HepG2 (cell line): ENCODE measurements at regions not wholly inside any gene's neighbourhood (a gene's known extent, or its start where the extent isn't known, plus 50 kb on each side); places are given as distances from the start of the nearest gene placed in this dataset.

Source experiments
- CREB3 ChIP-seq: sonication (generic); formaldehyde crosslinking; IDR thresholded peaks from 2 replicates; pipeline ENCODE4 v1.5.0; 2020; ENCODE audit warnings: missing genetic modification reagents
- EEA1 ChIP-seq: sonication (generic); formaldehyde crosslinking; IDR thresholded peaks from 2 replicates; pipeline ENCODE4 v1.5.1; 2020; ENCODE audit warnings: mild to moderate bottlenecking, missing genetic modification reagents, borderline replicate concordance
- ETV6 ChIP-seq: sonication (generic); formaldehyde crosslinking; conservative IDR thresholded peaks from 2 replicates; pipeline ENCODE4 v1.4.0; 2020; ENCODE audit warnings: missing genetic modification reagents
- FOXJ3 ChIP-seq: sonication (generic); formaldehyde crosslinking; IDR thresholded peaks from 2 replicates; pipeline ENCODE4 v1.4.0; 2020; ENCODE audit warnings: missing genetic modification reagents, mild to moderate bottlenecking, borderline replicate concordance
- PATZ1 ChIP-seq: sonication (generic); formaldehyde crosslinking; IDR thresholded peaks from 2 replicates; pipeline ENCODE4 v1.4.0; 2020; ENCODE audit warnings: missing genetic modification reagents
- SOX6 ChIP-seq, 2 experiments: fragments of 450-650 bp in 1 of 2; sonication (generic) in 1 of 2; formaldehyde crosslinking in 1 of 2; IDR thresholded peaks; 2 replicates each; pipeline versions ENCODE4 v1.4.0 to v1.6.1; 2017 to 2020; ENCODE audit warnings: antibody characterized with exemption in 1 of 2, mild to moderate bottlenecking in 1 of 2, missing genetic modification reagents in 1 of 2
- THAP11 ChIP-seq: IDR thresholded peaks from 2 replicates; pipeline ENCODE4 v1.6.1; 2016; ENCODE audit warnings: missing biosample characterization, missing genetic modification reagents
- ZBTB3 ChIP-seq: sonication (generic); formaldehyde crosslinking; IDR thresholded peaks from 2 replicates; pipeline ENCODE4 v1.4.0; 2020; ENCODE audit warnings: low read depth, mild to moderate bottlenecking, moderate library complexity, missing genetic modification reagents, borderline replicate concordance
- ZMYM4 ChIP-seq: sonication (generic); formaldehyde crosslinking; IDR thresholded peaks from 2 replicates; pipeline ENCODE4 v1.8.1; 2023; ENCODE audit warnings: mild to moderate bottlenecking, missing genetic modification reagents
- ZNF614 ChIP-seq: IDR thresholded peaks from 2 replicates; pipeline ENCODE4 v1.6.1; 2018; ENCODE audit warnings: missing biosample characterization, missing genetic modification reagents, inconsistent platforms, borderline replicate concordance
- ZNF780A ChIP-seq: sonication (generic); formaldehyde crosslinking; IDR thresholded peaks from 2 replicates; pipeline ENCODE4 v1.8.0; 2022; ENCODE audit warnings: mild to moderate bottlenecking, missing genetic modification reagents, moderate library complexity
- TF ChIP-seq, protein P1 (sequence below): sonication (generic); formaldehyde crosslinking; IDR thresholded peaks from 2 replicates; pipeline ENCODE4 v1.8.0; 2022; ENCODE audit warnings: missing genetic modification reagents, low read depth, mild to moderate bottlenecking, borderline replicate concordance
- TF ChIP-seq, protein P2 (sequence below): IDR thresholded peaks from 2 replicates; pipeline ENCODE4 v1.6.1; 2012; ENCODE audit warnings: inconsistent platforms
- TF ChIP-seq, protein P3 (sequence below): sonication (generic); formaldehyde crosslinking; IDR thresholded peaks from 2 replicates; pipeline ENCODE4 v1.5.0; 2020; ENCODE audit warnings: mild to moderate bottlenecking, missing genetic modification reagents
- TF ChIP-seq, protein P4 (sequence below): sonication (generic); formaldehyde crosslinking; IDR thresholded peaks from 2 replicates; pipeline ENCODE4 v1.9.0; 2022; ENCODE audit warnings: low read depth, missing genetic modification reagents
- TF ChIP-seq, protein P5 (sequence below): sonication (generic); formaldehyde crosslinking; IDR thresholded peaks from 2 replicates; pipeline ENCODE4 v1.4.0; 2020; ENCODE audit warnings: missing genetic modification reagents

DNA sequence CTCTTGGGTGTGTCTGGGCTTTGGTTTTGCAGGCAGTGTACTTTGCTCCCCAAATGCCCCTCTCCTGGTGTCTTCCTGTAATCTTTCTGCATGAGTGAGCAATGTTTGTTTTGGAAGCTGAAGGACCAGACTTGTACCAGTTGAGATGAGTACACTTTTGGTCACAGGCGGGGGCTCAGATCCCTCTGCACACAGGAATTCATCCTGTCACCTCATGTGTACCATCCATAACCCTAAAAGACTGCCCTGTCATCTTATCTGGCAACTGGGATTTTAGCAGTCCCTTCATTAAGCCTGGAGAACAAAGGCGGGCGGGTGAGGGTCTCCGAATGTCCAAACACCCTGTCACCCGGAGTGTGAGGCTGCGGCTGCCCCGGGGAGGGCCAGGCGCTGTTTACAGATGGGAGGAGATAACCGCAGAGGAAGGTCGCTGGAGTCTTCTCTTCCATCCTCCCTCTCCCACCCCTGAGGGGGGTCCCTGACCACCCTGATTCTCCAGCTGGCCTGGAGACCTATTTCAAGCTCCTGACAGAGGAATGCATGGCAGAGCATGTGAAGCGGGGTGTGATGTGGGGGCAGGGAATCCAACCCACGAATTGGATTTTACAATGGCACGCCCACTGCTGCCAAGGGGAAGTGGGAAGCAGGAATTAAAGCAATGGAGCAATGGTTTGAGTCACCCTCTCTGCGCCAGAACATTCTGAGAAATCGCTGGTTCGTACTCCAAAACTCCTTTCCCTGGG lies 158.2 kb upstream of the MYCN start (continued):
- TF ChIP-seq PATZ1 = peak; percentile 46; the same call in 1 of the 2 replicates
- no peak for TF ChIP-seq EEA1 (CRISPR knock-in tag)
- TF ChIP-seq, protein P1, sequence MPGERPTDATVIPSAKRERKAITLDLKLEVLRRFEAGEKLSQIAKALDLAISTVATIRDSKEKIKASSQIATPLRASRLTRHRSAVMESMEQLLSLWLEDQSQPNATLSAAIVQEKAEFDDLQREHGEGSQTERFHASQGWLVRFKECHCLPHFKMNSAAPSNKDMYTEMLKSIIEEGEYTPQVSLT (CRISPR knock-in tag) = no peak
- no peak for TF ChIP-seq ZNF614
- TF ChIP-seq, protein P2, sequence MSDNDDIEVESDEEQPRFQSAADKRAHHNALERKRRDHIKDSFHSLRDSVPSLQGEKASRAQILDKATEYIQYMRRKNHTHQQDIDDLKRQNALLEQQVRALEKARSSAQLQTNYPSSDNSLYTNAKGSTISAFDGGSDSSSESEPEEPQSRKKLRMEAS = no peak
- TF ChIP-seq, protein P3, sequence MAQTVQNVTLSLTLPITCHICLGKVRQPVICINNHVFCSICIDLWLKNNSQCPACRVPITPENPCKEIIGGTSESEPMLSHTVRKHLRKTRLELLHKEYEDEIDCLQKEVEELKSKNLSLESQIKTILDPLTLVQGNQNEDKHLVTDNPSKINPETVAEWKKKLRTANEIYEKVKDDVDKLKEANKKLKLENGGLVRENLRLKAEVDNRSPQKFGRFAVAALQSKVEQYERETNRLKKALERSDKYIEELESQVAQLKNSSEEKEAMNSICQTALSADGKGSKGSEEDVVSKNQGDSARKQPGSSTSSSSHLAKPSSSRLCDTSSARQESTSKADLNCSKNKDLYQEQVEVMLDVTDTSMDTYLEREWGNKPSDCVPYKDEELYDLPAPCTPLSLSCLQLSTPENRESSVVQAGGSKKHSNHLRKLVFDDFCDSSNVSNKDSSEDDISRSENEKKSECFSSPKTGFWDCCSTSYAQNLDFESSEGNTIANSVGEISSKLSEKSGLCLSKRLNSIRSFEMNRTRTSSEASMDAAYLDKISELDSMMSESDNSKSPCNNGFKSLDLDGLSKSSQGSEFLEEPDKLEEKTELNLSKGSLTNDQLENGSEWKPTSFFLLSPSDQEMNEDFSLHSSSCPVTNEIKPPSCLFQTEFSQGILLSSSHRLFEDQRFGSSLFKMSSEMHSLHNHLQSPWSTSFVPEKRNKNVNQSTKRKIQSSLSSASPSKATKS (CRISPR knock-in tag) = no peak
- no peak for TF ChIP-seq SOX6 (IDR thresholded peaks at IDR 0.05)
- TF ChIP-seq SOX6 (CRISPR knock-in tag; IDR thresholded peaks at IDR 0.05) = peak; percentile 36; the same call in 1 of the 2 replicates
- TF ChIP-seq, protein P4, sequence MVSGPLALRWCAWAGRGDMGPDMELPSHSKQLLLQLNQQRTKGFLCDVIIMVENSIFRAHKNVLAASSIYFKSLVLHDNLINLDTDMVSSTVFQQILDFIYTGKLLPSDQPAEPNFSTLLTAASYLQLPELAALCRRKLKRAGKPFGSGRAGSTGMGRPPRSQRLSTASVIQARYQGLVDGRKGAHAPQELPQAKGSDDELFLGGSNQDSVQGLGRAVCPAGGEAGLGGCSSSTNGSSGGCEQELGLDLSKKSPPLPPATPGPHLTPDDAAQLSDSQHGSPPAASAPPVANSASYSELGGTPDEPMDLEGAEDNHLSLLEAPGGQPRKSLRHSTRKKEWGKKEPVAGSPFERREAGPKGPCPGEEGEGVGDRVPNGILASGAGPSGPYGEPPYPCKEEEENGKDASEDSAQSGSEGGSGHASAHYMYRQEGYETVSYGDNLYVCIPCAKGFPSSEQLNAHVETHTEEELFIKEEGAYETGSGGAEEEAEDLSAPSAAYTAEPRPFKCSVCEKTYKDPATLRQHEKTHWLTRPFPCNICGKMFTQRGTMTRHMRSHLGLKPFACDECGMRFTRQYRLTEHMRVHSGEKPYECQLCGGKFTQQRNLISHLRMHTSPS (CRISPR knock-in tag) = no peak
- TF ChIP-seq ETV6 = no peak
- TF ChIP-seq ZMYM4 (CRISPR knock-in tag) = no peak
- no peak for TF ChIP-seq CREB3 (CRISPR knock-in tag)
- no peak for TF ChIP-seq ZBTB3 (CRISPR knock-in tag)
- TF ChIP-seq, protein P5, sequence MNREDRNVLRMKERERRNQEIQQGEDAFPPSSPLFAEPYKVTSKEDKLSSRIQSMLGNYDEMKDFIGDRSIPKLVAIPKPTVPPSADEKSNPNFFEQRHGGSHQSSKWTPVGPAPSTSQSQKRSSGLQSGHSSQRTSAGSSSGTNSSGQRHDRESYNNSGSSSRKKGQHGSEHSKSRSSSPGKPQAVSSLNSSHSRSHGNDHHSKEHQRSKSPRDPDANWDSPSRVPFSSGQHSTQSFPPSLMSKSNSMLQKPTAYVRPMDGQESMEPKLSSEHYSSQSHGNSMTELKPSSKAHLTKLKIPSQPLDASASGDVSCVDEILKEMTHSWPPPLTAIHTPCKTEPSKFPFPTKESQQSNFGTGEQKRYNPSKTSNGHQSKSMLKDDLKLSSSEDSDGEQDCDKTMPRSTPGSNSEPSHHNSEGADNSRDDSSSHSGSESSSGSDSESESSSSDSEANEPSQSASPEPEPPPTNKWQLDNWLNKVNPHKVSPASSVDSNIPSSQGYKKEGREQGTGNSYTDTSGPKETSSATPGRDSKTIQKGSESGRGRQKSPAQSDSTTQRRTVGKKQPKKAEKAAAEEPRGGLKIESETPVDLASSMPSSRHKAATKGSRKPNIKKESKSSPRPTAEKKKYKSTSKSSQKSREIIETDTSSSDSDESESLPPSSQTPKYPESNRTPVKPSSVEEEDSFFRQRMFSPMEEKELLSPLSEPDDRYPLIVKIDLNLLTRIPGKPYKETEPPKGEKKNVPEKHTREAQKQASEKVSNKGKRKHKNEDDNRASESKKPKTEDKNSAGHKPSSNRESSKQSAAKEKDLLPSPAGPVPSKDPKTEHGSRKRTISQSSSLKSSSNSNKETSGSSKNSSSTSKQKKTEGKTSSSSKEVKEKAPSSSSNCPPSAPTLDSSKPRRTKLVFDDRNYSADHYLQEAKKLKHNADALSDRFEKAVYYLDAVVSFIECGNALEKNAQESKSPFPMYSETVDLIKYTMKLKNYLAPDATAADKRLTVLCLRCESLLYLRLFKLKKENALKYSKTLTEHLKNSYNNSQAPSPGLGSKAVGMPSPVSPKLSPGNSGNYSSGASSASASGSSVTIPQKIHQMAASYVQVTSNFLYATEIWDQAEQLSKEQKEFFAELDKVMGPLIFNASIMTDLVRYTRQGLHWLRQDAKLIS (CRISPR knock-in tag) = no peak
- TF ChIP-seq FOXJ3 (CRISPR knock-in tag) = peak; percentile 40; the same call in 1 of the 2 replicates
- no peak for TF ChIP-seq THAP11 (CRISPR knock-in tag)
- TF ChIP-seq ZNF780A (CRISPR knock-in tag) = no peak
